GM12874 (cell line): ENCODE measurements at regions not wholly inside any gene's neighbourhood (a gene's known extent, or its start where the extent isn't known, plus 50 kb on each side); places are given as distances from the start of the nearest gene placed in this dataset.

Experiments used
- TF ChIP-seq, protein P1 (sequence below): IDR thresholded peaks from 2 replicates; pipeline ENCODE4 v1.5.1; 2011; ENCODE audit warnings: low read depth, mild to moderate bottlenecking, control low read depth, low read length, moderate library complexity; ENCODE audit not compliant: insufficient read depth

DNA sequence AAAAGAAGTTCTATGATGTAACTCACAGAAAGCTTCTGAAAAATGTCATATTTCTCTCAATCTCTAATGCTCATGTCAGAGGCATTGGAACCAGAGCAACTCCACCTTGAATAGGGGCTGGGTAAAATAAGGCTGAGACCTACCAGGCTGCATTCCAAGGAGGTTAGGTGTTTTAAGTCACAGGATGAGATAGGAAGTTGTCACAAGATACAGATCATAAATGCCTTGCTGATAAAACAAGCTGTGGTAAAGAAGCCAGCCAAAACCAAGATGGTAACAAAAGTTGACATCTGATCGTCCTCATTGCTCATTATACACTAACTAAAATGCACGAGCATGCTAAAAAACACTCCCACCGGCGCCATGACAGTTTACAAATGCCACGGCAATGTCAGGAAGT, 411.1 kb upstream of the GRIA1 start:
- TF ChIP-seq, protein P1, sequence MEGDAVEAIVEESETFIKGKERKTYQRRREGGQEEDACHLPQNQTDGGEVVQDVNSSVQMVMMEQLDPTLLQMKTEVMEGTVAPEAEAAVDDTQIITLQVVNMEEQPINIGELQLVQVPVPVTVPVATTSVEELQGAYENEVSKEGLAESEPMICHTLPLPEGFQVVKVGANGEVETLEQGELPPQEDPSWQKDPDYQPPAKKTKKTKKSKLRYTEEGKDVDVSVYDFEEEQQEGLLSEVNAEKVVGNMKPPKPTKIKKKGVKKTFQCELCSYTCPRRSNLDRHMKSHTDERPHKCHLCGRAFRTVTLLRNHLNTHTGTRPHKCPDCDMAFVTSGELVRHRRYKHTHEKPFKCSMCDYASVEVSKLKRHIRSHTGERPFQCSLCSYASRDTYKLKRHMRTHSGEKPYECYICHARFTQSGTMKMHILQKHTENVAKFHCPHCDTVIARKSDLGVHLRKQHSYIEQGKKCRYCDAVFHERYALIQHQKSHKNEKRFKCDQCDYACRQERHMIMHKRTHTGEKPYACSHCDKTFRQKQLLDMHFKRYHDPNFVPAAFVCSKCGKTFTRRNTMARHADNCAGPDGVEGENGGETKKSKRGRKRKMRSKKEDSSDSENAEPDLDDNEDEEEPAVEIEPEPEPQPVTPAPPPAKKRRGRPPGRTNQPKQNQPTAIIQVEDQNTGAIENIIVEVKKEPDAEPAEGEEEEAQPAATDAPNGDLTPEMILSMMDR, result no peak

DNA sequence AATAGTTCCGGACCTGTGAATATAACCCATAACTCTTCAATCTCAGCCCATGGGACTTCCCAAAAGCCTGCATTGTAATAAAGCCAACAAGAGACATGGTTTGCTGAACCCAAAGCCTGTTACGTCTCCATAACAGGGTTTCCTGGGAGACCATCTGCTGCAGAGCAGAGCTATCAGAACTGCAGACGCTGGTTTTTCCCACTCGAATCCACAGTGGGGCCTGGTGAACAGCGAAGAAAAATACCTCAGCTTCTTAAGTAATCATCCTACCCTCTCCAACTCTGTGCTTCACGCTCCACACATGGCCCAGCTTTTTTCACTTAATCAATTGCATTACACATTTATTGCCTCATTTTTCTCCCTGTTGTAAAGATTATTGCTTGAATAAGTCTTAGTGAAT, 409.5 kb upstream of the GRIA1 start:
- TF ChIP-seq, protein P1, result no peak

DNA sequence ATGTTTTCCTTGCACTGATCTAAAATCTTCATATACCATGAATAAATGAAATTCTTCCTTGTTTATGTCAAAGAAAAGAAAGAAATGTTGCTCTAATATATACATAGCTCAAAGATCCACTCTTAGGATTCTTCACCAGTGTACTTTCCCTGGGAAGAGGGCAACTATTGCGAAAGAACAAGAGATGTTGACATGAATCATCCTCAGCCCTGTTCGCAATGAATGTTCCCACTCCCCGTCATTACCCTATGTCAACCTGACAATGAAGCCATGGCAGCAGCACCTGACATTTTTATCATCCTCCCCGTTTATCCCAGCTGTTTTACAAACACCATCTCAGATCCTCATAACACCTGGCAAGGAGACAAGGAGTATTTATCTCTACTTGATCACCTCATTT, 409.1 kb upstream of the GRIA1 start:
- TF ChIP-seq, protein P1, result no peak

DNA sequence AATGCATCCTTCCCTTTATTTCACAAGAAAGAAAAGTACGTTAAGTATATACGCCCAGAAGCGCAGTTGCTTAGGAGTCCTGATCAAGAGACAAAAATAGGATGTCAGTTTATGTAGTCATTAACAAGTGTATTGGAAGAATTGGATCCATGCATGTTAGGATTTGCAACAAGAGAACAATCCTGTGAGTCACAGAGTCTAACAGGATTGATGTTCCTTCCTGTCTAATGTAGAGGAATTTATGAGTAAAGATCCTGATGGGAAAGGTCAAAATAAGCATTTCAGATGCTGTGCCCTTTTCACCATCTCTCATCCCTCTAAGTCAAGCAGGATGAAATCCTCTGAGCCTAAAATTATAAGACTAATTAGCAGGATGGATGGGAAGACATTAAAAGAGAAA, 406.0 kb upstream of the GRIA1 start:
- TF ChIP-seq, protein P1, result no peak

DNA sequence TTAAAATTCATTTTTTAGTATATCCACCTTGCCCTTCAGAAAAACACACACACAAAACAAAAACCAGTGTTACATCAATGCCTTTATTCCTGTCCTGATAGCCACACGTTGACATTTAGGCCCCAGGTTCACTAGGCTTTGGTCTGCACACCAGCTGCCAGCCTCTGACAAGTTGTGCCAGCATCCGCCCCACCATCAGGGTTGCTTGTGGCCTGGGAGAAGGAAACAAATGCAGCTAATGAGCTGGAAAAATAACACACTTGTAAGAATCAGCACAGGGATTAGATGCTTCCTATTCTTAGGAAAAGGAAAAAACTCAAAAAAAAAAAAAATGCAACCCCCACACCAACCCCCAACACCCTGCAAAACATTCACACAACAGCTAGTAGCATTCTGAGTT, 404.0 kb upstream of the GRIA1 start:
- TF ChIP-seq, protein P1, result no peak

DNA sequence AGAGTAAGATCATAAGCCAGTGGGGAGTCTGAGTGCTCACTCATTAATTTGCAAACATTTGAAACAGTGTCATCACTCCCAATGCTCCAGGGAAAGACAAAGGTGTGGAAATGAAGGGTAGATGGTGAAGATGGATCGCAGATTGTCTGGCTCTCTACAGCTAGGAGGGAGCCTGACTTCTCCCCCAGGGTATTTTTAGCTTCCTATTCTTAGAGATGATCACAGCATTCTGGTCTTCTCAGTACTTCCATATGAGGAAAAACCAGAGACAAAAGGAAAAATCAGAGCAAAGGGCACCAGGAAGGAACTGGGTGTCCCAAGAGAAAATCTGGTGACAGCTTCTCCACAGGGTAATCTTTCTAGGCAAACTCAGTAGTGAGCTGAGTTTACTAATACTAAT, 401.9 kb upstream of the GRIA1 start:
- TF ChIP-seq, protein P1, result no peak

DNA sequence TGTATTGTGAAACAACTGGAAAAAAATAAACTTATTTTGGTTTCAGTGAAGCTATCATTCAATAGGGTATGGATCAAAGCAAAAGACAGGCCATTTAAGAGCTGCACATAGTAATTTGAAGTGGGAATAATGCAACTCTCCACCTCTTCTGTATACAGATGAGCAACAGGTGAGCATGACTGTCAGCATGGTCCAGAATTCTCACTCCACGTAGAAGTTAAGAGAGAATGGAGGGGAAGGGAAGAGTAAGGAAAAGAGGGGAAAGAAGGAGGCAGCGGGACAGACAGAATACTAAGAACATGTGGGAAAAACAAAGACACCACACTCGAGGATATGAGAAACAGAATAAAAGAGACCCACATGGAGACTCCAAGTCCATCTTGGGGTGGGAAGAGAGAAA, 396.1 kb upstream of the GRIA1 start:
- TF ChIP-seq, protein P1, result no peak

DNA sequence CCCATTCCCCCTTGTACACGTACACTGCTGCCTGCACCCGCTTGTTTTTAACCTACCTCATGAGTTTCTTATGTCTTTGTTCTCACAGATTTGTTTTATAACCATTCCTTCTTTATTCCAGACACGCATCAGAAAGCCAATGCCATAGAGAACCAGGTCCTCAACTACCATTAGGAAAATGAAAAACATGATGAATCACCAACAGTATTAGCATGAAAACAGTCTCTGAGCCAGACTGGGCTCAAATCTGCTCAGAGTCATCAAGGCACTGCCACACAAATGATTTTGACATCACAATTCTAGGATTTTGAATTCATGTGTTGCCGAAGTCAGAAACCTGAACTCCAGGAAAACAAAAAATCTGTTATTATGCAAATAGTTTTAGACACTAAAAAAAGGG, 394.1 kb upstream of the GRIA1 start:
- TF ChIP-seq, protein P1, result no peak
